ENCODE measurements at regions not wholly inside any gene's neighbourhood (a gene's known extent, or its start where the extent isn't known, plus 50 kb on each side); places are given as distances from the start of the nearest gene placed in this dataset.
"Not testable (repeated sequence)": the region's sequence is repeated elsewhere in the genome, so short reads cannot be mapped to it uniquely, and the experiment has no call there.

DNA sequence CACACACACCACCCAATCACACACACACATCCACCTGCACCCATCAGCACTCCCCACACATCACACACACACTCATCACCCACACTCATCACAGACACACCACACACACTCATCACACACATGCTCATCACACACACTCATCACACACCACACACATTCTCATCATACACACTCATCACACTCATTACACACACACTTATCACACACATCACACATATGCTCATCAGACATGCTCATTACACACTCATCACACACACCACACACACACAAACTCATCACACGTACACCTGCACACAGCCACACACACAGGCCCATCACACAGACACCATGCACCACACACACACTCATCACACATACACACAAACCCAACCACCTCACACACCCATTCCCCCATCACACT lies 107.5 kb upstream of the C14orf180 start:
- DNase-seq, result no peak

- no peak for DNase-seq
These were observed 106.9 kb upstream of the C14orf180 start for GRCh38 chr14:104472536-104473243.

- no peak for DNase-seq
These were observed 106.4 kb upstream of the C14orf180 start for GRCh38 chr14:104473244-104473565.

- no peak for DNase-seq
These were observed 105.7 kb upstream of the C14orf180 start for GRCh38 chr14:104473649-104474494.

DNA sequence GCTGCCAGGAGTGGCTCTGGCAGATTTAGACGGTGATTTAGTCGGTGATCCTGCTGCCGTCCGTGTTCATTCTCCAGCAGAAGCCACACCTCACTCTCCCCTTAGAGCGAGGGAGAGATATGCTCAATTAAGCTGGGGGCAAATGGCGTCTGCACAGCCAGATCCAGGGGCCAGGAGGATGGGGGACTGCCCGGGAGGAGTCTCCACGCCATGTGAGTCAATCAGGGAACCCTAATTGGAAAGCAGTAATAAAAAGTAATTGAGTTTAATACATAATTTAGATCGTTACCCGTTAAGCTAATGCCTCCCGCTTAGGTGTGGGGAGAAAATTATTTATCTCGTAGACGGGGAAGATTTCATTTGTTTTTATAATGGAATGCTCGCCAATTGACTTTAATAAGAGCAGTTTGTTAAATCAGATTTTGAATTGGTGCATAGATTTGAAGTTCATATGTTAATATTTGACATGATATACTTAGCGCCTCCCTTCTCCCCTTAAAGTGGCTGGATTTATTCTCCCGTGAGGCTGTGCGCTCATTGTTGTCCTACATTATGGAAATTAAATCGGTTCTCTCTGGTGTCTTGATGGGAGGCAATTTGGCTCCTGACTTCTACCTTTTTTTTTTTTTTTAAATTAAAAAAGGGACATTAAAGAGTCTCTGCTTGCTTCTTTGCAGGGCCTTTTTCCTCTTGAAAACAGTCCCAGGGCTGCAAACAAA lies 104.9 kb upstream of the C14orf180 start:
- DNase-seq, result no peak

DNA sequence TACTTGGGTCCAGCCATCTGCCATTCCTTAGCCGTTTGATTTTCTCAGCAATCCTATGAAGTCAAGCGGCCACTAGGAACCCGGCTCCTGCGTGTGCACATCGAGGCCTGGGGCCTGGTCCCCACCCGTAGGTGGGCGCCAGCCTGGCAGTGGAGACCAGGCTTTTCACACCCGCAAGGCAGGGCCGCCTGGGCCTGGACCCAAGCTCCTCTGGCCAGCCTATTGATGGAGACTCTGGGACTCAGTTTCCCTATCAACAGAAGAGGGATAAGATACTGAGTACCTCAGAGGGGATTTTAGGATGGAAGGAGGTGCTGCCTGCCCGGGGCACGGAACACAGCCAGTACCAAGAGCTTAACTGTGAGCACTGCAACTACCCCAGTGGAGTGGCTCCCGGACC lies 104.3 kb upstream of the C14orf180 start:
- DNase-seq, result no peak

- no peak for DNase-seq
These were observed 103.8 kb upstream of the C14orf180 start for GRCh38 chr14:104475802-104476201.

GRCh38 chr14:104476437-104476836 lies 103.1 kb upstream of the C14orf180 start:
- DNase-seq, result no peak

DNA sequence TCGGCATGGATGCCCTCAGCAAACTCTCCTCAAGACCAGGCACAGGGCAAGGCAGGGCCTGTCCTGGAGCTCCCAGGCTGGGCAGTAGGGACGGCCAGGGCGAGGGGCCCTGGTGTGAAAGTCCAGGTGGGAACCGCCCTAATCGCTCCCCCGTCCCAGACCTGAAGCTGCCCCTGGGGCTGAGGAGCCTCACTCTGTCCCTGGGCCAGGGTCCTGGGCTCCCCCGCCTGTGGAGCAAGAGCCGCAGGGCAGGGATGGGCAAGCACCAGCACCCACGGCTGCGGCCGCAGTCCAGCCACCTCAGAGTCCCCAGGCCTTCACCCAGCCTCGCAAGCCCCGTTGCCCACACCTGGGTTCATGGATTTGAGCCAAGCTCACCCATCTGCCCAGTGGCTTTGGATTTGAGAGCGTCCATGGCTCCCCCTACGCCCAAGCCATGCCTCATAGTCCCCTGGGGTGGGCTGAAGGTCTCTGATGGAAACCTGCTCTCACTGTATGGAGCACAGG lies 102.4 kb upstream of the C14orf180 start:
- DNase-seq, result no peak

GRCh38 chr14:104477666-104478380 lies 101.7 kb upstream of the C14orf180 start:
- DNase-seq, result no peak

GRCh38 chr14:104478656-104479055 lies 100.9 kb upstream of the C14orf180 start:
- DNase-seq, result no peak

- DNase-seq, result no peak
These were observed 99.7 kb upstream of the C14orf180 start for GRCh38 chr14:104479901-104480300.

GRCh38 chr14:104481323-104481722 lies 98.2 kb upstream of the C14orf180 start:
- no peak for DNase-seq

- not testable (repeated sequence) for DNase-seq
These were observed 97.5 kb upstream of the C14orf180 start for GRCh38 chr14:104482017-104482416.

GRCh38 chr14:104486222-104486923 lies 93.2 kb upstream of the C14orf180 start:
- no peak for DNase-seq

- DNase-seq, result no peak
These were observed 85.1 kb upstream of the C14orf180 start for GRCh38 chr14:104494483-104494882.

DNA sequence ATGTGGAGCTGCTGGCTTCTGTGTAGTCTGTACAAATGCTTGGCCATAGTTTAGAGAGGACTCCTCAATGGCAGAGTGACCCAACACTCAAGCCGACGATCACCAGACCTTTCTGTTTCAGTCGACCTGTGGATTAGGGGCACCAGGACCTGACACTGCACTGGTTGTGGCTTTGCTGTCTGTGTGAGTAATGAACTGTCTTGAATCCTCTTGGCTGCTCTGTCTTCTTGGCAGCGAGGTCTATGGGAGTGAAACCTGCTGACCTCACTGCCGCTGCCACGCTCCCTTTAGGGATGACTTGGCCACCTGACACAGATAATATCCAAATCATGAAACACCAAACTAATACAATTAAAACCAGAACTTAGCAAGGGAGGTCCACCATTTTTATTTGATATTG lies 83.5 kb upstream of the C14orf180 start:
- no peak for DNase-seq

DNA sequence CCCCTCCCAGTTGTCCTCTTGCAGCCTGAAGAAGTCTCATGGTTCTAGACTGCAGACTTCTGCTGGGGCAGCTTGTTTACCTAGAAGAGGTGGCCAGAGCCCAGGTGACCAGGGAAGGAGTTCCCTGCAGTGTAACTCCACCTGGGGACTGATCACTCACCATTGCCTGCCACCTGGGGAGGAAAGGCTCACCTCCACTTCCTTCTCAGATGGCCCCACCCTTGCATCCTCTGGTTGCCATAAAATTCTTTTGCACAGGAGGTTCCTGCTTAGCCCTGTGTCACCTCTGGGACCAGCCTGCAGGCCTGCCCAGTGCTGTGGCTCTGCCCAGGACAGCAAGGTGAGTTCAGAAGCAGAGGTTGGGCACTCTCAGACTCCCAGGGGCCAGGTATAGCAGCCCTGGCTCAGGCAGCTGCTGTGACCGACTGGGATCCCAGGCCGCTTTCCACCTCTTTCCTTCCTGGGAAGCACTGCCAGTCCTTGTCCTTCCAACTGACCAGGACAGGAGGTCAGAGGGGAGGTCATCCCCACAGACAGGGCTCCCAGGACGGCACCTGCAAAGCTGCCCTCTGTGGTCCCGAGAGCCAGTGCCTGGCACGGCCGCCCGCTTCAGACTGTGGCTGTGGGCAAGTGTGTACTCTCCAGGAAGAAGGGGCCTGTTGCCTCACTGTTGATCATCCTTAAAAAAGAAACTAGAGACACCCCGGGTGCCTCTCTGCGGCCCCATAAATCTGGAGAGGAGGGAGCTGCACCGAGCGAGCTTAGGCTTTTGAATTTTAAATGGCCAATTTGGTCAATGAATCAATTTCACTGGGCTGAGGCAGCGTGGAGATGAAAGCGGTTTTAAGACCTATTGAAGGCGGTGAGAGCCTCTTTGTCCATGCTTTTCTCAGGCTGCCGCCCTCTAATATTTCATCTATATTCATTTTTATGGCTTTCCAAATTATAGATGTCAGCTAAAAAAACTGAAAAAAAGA lies 79.5 kb upstream of the C14orf180 start:
- DNase-seq, result no peak

- no peak for DNase-seq
These were observed 77.5 kb upstream of the C14orf180 start for GRCh38 chr14:104502060-104502459.

DNA sequence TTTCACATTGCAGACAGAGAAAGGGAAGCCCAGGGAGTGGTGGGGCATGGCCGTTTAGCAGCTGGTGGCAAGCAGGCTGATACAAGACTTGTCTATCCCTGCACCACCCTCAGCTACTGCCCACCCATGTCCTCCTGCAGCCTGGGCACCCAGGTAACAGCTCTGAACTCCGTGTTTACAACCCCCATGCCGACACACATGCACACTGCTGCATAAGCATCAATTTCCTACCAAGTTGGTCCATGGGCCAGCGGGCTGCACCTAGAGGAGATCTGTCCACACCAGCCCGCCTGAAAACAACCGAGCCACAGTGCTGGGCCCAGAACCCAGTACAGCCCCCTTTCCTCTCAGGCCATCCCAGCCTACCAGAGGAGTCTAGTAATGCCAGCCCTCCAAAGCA lies 75.9 kb upstream of the C14orf180 start:
- DNase-seq, result no peak

- no peak for DNase-seq
These were observed 75.3 kb upstream of the C14orf180 start for GRCh38 chr14:104504172-104504735.

All from CD4-positive, alpha-beta T cell treated with Interleukin-15 for 1 hour (primary cell).